ENCODE measurements at regions not wholly inside any gene's neighbourhood (a gene's known extent, or its start where the extent isn't known, plus 50 kb on each side); places are given as distances from the start of the nearest gene placed in this dataset.

GRCh38 chr1:55385402-55386018 lies 170.3 kb upstream of the USP24 start:
- no peak for TF ChIP-seq CTCF (IDR thresholded peaks at IDR 0.05; ENCODE audit: insufficient read depth, low read length, poor library complexity, severe bottlenecking)
- DNase-seq (ENCODE audit: extremely low read depth, insufficient read length) = no peak

GRCh38 chr1:55384637-55385036 lies 169.5 kb upstream of the USP24 start:
- no peaks in the 10 kb centered on the region for H3K36me3 ChIP-seq (ENCODE audit: control insufficient read depth, insufficient read depth, low read length)
- no peak for TF ChIP-seq CTCF (IDR thresholded peaks at IDR 0.05; ENCODE audit: insufficient read depth, low read length, poor library complexity, severe bottlenecking)
- no peak overlapping the region for H3K4me3 ChIP-seq (replicated peaks; ENCODE audit: low read depth, low read length)
- DNase-seq (ENCODE audit: extremely low read depth, insufficient read length) = no peak
- no peaks in the 10 kb centered on the region for H3K27me3 ChIP-seq (replicated peaks; ENCODE audit: control insufficient read depth, insufficient read depth, low read length)

More at GRCh38 chr1:55385402-55386018, 170.3 kb upstream of the USP24 start:
- no peaks in the 10 kb centered on the region for H3K36me3 ChIP-seq (ENCODE audit: control insufficient read depth, insufficient read depth, low read length)
- H3K27me3 ChIP-seq (replicated peaks; ENCODE audit: control insufficient read depth, insufficient read depth, low read length) = no peaks in the 10 kb centered on the region
- H3K4me3 ChIP-seq (replicated peaks; ENCODE audit: low read depth, low read length) = no peak overlapping the region

- H3K4me3 ChIP-seq (replicated peaks; ENCODE audit: low read depth, low read length) = no peak overlapping the region
- no peak for TF ChIP-seq CTCF (IDR thresholded peaks at IDR 0.05; ENCODE audit: insufficient read depth, low read length, poor library complexity, severe bottlenecking)
- no peaks in the 10 kb centered on the region for H3K27me3 ChIP-seq (replicated peaks; ENCODE audit: control insufficient read depth, insufficient read depth, low read length)
- no peak for DNase-seq (ENCODE audit: extremely low read depth, insufficient read length)
- no peaks in the 10 kb centered on the region for H3K36me3 ChIP-seq (ENCODE audit: control insufficient read depth, insufficient read depth, low read length)
These were observed 167.7 kb upstream of the USP24 start for GRCh38 chr1:55382806-55383305.

- no peak for DNase-seq (ENCODE audit: extremely low read depth, insufficient read length)
- TF ChIP-seq CTCF (IDR thresholded peaks at IDR 0.05; ENCODE audit: insufficient read depth, low read length, poor library complexity, severe bottlenecking) = no peak
- Histone ChIP-seq H3K4me3 (replicated peaks; ENCODE audit: low read depth, low read length) (no peak overlapping the region), H3K36me3 (ENCODE audit: control insufficient read depth, insufficient read depth, low read length) (no peaks in the 10 kb centered on the region), H3K27me3 (replicated peaks; ENCODE audit: control insufficient read depth, insufficient read depth, low read length) (no peaks in the 10 kb centered on the region)
These were observed 166.8 kb upstream of the USP24 start for GRCh38 chr1:55381983-55382382.

GRCh38 chr1:55381491-55381890 lies 166.3 kb upstream of the USP24 start:
- TF ChIP-seq CTCF (IDR thresholded peaks at IDR 0.05; ENCODE audit: insufficient read depth, low read length, poor library complexity, severe bottlenecking) = no peak
- Histone ChIP-seq H3K27me3 (replicated peaks; ENCODE audit: control insufficient read depth, insufficient read depth, low read length) (no peaks in the 10 kb centered on the region), H3K4me3 (replicated peaks; ENCODE audit: low read depth, low read length) (no peak overlapping the region), H3K36me3 (ENCODE audit: control insufficient read depth, insufficient read depth, low read length) (no peaks in the 10 kb centered on the region)
- DNase-seq (ENCODE audit: extremely low read depth, insufficient read length) = no peak

All from GM06990 (cell line).